ENCODE measurements at regions not wholly inside any gene's neighbourhood (a gene's known extent, or its start where the extent isn't known, plus 50 kb on each side); places are given as distances from the start of the nearest gene placed in this dataset.

DNA sequence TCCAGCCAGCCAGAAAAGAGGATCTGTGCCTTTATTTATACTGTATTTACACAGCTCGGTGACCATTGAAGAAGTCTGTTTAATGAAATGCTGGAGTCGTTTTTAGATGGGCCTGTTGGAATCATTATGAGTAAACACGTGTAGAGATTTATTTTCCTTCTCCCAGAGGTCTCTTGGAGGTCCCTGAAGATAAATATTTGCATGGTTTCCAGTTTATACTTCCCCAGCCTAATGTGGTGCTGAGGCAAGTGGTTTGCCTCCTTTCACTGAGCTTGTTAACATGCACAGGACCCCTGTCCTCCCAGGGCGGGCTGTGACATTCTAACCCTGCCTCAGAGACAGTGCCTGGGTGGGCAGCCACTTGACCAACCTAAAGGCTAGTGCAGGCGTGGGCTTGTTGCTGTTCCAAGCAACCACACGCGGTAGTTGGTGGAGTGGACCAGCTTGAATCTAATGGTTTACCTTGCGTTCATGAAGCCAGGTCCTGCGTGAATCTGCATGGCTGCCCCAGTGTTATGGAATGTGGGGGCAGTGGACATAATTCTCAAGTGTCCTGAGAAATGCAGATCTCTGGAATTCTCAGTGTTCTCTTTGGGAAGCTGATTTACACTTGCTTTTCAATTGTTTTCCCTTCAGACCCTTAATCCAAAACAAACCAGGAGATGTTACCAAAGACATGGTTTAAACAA lies 130.2 kb upstream of the DLX2 start:
- no peak for FAIRE-seq

DNA sequence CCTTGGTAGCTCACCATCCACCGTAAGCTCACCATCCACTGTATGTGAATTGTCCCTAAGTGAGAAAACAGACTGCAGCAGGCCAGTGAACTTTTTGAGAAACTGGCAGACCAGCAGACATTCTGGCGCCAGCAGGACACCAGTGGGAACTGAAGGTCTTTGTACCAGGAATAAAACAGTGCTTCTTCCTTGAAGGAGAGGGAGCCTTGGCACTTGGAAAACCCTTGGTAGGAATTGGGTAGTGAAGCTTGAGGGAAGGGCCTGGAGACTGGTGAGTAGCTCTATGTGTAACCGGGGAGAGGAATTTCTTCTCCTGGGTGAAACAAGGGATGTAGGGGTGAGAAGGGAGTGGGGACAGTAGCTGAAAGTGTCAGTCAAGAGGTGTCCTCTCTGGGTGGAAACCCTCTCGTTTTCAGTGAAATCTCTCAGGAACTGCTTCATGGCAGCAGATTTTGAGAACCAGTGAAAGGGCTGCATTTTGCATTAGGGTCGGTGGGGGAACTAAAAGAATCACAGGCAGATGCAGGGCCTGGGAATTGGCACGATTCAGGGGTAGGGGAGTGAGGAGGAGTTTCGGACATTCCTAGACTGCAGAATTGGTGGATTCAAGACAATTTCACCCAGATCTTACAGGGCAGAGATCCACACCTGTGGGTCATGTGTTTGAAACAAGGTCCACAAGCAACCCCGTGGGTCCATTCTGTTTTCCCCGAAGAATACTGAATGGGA lies 131.5 kb upstream of the DLX2 start:
- no peak for FAIRE-seq

DNA sequence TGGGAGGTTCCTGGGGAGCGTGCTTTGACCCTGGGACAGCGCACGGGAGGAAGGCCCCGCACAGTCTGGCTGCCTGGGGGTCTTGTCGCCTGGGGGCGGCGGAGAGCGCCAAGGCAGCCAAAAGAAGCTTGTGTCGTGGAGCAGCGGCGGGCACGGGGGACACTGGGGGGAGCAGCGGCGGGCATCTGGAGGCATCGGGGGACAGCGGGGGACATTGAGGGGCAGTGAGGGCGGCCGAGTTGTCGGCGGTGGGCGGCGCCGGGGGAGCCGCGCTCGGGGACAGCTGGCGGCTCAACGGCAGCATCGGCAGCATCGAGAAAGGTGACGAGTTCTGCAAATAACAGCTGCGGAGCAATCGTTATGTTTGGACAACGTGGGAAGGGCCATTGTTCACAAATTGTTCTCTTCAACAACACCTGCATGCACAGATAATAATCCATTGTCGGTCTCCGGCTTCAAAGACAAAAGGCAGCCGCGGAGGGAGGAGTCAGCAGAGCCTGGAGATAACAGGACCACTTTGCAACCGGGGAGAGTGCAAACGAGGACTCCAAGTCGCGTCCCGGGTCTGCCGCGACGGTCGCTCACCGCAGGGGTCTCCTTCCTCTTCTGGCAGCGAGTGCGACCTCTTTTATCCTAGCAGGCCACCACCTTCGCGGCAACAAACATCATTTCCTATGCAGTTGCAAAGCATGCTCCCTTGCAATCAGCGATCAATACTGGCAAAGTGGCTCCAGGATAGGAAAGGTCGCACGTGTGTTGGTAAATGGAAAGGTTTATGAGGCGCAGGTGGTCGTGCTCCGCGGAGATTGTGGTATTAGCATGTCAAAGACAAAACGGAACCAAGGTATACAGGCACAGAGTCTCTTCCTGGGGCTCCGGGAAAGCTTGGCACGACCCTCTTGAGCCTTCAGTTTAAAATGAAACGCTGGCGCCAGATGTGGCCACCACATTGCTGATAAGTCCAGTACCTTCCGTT lies 132.3 kb upstream of the DLX2 start:
- no peak for FAIRE-seq

DNA sequence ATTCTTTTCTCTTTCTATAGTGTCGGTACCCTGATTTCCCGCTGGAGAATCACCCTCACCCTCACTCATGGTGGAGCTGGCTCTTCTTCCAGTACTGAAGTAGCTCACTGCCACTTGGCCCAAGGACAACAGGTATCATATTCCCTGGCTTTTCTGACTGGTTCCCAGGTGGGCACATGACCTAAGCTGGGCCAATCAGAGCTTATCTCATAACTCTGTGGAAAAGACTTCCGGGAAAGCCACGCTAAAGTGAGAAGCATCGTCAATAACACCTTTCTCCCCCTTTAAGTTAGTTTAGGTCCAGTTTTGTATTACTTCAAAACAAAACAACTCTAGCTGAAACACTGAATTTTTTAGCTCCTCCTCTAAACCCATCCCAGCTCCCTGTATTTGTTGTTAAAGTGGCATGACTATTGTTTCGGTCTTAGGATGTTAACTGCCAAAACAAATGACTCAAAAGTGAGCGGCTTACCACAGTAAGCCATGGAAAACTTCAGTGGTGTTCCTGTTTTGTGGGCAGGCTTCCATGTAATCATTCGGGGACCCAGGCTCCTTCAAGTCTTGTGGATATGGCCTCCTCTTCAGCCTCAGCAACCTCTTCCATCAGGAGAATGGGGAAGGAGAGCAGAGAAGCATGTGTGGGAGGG lies 137.4 kb upstream of the DLX2 start:
- FAIRE-seq, result no peak

DNA sequence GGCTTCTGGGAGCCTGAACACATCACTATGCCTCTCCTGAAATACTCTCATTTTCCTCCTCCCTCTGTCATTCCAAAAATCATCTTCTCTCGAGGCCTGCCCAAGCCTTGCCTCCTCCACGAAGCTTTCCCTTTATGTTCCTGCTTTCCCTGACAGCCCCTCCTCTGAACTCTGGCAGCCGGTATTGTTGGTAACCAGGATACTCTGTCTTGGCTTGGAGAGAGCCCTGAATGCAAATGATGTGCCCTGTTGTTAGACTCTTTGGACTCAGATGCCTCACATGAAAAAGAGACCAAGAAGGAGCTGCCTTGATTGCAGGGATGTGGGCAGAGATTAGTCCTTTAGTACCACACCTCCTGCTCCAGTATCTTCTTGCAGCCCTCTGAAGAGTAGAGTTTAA lies 138.5 kb upstream of the DLX2 start:
- FAIRE-seq, result no peak

DNA sequence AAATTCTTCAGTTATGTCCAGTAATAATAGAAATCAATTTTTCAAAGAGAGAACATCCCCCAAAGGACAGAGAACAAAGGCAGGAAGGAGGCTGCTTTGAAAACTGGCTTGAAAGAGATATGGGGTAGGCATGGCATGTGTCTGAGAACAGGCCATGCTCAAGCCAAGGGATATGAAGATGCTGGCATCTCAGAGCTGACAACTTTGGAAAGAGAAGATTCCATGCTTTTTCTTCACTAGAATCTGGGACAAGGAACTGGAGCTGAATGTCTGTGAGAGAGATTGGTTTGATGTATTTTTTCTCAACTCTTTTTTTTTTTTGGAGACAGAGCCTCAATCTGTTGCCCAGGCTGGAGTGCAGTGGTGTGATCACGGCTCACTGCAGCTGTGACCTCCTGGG lies 139.8 kb upstream of the DLX2 start:
- FAIRE-seq, result no peak

DNA sequence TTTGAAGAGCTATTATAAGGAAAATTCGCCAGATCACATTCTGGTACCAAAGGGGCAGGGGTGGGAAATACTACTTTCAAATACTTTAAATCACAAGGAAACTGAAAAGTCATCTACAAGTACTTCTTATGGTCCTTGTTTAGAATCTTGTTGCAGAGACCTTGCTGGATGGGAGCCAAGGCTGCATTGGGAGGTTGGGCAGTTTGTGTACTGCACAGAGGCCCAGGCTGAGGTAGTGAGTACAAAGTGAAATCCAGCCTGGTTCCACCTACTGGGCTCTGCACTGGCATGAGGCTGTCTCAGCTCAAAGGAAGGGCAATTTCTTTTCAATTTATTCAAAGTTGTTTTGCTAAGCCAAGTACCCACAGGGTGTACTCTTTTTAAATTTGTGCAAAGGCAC lies 140.3 kb upstream of the DLX2 start:
- no peak for FAIRE-seq

DNA sequence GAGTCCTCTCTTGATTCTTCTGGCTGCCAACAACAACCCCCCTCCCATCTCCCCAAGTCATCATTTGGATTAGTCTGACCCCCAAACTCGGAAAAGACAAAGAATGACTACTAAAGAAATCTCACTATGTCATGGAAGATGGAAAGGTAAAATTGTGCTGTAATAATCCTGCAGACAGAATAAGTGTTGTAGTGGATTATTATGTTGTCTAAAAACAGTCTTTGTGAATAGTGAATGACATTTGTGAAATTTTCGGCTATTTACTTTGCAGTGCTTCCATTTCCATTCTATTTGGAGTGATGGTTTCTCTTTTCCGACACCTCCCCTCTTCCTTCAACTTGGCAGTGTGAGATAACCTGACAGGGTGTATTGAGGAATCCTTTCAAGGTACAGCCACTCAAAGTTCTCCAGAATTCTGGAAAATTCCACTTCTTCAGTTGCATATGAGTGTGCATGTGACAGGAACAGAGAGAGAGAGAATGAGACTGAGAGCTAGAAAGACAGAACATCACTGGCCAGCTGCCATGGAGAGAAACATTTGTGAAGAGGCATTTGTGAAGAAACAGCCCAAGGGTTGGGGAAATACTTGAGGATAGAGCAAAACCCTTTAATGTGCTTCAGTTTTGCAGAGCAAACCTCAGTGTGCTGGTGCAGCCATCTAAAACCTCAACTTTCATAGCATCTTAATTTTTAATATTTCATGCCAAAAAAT lies 141.9 kb upstream of the DLX2 start:
- FAIRE-seq, result no peak

DNA sequence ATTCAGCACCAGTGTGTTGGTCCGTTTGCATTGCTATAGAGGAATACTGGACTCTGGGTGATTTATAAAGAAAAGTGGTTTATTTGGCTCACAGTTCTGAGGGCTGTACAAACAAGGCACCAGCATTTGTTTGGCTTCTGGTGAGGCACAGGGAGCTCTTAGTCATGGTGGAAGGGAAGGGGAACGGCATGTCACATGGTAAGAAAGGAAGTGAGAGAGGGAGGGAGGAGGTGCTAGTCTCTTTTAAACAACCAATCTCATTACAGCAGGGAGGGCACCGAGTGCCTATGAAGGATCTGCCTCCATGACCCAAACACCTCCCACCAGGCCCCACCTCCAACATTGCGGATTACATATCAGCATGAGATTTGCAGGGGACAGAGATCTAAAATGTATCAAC lies 143.9 kb upstream of the DLX2 start:
- no peak for FAIRE-seq

DNA sequence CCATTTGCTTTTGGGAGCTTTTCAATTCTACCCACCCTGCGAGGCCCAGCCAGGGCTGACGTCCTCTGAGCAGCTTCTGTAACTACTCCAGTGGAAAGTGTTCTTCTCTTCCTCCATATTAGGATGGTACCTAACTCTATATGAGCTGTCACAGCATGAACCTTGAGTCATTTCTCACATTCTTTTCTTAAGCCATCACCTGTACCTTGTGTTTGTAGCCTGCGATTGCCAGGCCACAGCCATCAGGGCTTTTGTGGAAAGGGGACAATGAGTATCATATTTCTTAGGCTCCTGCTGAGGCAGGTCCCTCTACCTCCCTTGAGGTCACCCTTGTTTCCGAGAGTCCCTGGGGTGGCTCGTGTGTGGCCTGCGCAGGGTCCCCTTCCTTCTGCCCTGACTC lies 144.5 kb upstream of the DLX2 start:
- FAIRE-seq, result no peak

DNA sequence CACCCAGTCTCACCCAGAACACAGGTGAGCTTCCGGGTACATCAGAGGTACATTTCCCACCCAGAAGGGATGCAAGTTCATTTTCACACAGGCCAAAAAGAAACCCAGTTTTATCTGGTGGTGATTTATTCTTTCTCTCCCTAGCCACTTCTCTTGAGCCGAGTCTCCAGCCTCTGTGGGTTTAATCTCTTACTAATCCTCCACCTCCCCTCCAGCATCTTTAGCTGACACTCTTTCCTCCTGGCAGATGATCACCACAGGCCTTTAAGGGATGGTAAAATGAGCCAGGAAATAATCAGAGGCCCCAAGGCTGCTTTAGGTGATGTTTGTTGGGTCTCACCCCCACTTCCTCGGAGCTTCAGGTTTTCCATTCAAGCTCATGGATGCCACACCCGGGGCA lies 145.7 kb upstream of the DLX2 start:
- FAIRE-seq, result no peak

DNA sequence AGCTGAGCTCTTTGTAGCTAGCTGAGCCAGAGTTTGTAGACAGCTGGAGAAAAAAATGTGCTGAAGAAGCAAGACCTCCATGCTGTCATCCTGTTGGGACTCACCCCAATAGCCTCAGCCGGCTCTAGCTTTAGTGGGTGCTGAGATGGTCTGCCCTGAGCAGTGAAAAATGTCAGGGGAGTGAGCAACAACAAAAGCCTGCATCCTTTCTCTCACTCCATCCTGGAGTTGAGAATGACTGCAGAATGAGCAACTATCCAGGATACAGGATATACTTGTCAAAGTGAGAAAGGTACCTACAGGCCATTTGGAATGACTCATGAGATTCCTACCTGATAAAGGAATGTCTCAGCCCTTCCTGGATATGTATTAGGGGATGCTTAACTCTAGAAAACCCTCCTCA lies 146.1 kb upstream of the DLX2 start:
- FAIRE-seq, result no peak

DNA sequence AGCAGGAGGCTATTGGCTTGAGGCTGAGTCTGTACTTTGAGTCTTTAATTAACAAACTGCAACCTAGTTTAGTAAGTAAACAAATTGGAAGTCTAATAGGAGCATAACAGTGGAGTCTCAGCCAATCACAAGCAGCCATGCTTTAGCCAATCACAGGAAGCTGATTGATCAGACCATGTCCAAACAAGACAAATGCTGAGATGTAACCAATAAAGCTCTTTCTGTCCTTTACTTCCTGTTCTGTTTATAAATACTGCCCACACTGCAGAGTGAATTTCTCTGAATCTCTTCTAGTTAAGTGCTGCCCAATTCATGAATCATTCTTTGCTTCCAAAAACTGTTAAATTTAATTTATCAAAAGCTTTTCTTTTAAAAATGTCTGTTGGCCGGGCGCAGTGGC lies 146.6 kb upstream of the DLX2 start:
- FAIRE-seq, result no peak

DNA sequence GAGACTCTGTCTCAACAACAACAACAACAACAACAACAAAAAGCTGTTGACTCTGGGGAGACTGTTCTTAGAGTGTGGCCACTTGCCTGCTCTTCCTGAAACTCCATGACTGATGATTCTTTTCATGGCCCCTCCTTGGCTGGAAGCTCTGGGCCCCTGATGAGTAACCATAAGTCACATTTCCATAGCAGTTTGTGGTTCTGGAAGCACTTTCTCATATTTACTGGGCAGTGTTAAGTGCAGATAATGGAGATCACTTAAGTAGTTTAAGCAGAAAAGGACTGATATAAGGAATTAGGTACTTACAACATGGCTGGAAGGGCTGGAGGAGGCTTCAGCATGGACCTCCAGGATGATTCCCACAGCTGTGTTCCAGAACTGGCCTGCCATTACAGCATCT lies 147.3 kb upstream of the DLX2 start:
- FAIRE-seq, result no peak

DNA sequence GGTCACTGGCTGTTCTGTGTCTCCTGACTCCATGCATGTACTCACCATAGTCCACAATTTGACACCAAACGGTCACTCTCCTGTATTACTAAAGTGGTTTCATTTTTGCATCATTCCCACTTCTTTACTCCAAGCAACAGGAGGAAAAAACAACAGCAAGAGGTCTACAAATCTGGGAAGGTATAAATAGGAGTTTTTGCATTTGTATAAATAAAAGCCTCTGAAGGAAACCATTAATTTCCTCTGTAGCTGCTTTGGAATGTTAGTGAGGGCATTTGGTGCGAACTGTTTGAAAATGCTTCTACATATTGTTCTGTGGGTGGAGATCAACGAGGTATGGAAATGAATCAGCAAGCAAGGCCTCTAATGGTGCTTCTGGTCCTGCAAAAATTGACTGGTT lies 148.5 kb upstream of the DLX2 start:
- FAIRE-seq, result no peak

DNA sequence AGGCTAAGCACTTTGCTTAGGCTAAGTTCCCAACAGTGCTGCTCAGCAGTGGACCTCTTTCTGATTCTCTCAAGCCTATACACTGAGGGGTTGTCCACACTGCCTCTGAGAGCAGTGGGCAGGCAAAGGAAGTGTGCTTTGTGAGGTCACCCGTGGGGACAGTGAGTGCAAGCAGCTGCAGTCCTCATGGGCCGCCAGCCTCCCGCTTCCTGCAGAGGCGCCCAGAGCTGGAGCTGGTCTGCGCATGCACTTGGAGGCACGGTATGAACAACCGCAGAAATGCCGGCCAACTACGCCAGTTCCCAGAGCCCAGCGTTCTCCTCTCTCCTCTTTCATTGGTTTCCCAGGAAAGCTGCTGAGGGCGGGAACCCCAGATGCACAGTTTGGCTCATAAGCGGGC lies 149.5 kb upstream of the DLX2 start:
- FAIRE-seq, result no peak

DNA sequence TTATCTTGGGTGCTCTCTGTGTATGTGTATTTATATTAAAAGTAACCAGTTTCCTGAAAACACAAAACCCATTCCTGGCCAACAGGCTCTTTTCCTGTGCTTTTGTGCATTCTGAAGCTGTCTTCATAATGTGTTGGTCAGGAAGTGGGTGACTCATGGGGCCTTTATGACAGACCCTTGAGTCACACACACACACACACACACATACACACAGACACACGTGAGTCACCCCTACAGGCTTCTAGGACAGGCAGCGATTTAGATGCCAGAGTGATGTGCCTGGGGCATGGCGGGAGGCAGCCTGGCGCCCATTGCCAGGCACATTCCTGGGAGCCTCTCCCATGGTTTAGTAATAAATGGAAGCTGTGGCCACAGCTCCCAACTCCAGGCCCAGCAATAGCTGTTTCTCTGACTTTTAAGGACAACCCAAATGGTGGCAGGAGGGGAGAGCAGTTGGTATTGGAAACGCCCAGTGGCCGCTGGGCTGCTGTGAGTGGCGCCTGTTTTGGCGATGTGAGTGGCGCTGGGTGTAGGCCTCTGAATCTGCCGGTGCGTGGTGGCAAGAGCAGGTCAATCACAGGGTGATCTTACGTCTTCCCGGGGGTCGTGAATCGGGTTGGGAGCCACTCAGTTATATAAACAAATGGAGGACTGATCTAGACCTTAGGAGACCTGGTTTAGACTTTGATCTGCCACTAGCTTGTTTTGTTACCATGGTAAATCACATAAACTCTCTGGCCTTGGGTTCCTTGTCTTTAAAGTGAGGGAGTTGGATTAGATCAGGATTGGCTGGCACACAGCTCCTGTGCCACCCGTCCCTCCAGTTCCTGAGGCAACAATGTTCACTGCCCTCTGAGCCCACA lies 150.7 kb upstream of the DLX2 start:
- no peak for FAIRE-seq

DNA sequence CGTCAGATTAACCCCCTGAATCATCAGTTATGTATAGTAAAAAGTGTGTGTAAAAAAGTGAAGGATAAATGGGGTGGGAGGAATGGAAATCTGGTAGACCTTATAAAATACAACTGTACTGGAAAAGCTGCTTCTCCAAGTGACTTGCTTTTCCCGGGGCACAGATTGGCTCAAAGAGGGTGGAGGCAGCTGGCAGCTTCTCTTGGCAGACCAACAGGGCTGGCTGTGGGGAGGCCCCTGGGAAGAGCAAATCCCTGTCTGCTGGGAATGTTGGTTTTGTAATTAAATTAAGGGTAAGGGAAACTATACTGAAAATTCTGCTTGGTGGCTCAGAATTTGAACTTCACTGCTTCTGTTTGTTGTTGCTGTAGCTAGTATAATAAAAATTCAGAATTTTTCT lies 154.2 kb upstream of the DLX2 start:
- no peak for FAIRE-seq

DNA sequence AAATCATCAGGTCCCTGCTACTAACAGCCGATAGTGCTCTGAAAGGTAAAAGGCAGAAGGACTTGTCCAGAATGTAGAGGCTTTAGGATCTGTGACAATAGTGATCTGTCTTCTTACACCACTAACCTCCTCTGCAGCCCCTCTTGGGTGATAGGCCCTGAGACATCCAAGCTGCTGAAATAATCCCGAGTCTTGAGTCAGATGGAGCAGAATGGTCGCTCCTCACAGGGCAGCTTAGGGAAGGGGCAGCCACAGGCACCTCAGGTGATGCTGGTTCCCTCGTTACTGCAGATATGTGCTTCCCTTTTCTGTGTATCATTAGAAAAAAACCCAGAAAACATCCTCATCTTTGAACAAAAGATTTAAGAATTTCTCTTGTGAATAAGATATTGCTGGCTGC lies 157.1 kb upstream of the DLX2 start:
- FAIRE-seq, result no peak

DNA sequence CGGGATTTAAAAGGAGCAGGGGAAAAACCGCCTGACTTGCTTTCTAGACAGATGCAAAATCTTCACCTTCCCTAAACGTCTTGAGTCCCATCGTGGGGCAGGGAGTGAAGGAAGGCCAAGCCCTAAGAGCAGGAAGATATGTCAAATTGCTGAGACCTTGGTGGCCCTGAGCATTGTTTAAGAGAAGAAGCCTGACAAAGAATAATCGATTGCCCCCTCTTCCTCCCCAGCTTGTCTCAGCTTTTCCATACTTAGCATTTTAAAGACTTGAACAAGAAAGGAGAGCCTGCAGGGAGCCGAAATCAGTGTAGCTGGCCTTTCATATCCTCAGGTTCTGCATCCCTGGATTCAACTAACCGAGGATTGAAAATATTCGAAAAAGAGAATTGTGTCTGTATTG lies 157.6 kb upstream of the DLX2 start:
- no peak for FAIRE-seq

DNA sequence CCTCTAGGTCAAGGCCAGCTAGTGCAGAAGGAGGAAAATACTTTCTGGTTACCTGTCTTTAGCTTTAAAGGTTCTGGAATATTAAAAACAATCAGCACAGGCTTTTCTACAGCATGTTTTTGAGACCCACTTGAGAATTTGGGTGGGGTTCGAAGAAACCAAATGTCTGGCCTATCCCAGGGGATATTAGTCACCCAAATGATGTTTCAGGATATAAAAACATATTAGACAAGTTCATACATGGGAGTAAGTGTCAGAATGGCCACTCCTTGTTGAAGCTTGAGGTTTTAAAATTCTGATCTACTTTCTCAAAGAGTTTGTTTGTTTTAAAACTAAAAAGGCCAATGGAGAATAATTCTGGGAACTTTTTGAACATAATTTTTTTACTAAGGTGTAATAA lies 158.6 kb upstream of the DLX2 start:
- no peak for FAIRE-seq
